ENCODE measurements at regions not wholly inside any gene's neighbourhood (a gene's known extent, or its start where the extent isn't known, plus 50 kb on each side); places are given as distances from the start of the nearest gene placed in this dataset.

DNA sequence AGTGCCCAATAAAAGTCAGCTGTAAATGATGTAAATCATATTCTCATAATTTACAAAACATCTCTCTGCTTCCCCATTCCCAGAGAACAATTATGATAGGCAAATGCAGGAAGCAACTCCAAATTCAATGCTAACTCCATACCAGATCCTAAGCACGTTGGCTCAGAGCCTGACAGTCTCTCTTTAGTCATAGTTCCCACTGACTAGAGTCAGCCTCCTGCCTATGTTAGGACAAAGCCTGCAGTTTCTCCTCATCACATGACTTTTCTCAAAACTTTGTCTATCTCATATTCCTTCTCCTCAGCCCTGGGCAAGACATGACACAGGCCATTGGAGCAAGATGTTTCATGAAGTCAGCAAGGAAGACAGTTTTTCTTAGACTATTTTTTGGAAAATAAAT lies 101.5 kb upstream of the COL24A1 start:
- no peaks in the 10 kb centered on the region for H3K79me1 ChIP-seq (ENCODE audit: low read depth, low read length)
- H3K36me3 ChIP-seq (ENCODE audit: control insufficient read depth in 2 of 4, insufficient read depth in 4 of 4, low read length in 3 of 4), result no peaks in the 10 kb centered on the region
- no peaks in the 10 kb centered on the region for H3K4me1 ChIP-seq (replicated peaks in 1 of 4; ENCODE audit: control insufficient read depth in 3 of 4, insufficient read depth in 4 of 4, low read length in 3 of 4)
- no peak for FAIRE-seq
- H3K23me2 ChIP-seq (ENCODE audit: low read depth, low read length), result no peaks in the 10 kb centered on the region
- no peak overlapping the region for H2BK5ac ChIP-seq (ENCODE audit: low read depth, low read length)
- H4K5ac ChIP-seq (ENCODE audit: insufficient read length, low read depth, low read length), result no peak overlapping the region
- H3K79me2 ChIP-seq (ENCODE audit: control insufficient read depth in 1 of 2, insufficient read depth in 2 of 2, low read length in 2 of 2), result no peaks in the 10 kb centered on the region
- H2BK12ac ChIP-seq (ENCODE audit: low read depth, low read length), result no peak overlapping the region
- no peak overlapping the region for H3K9ac ChIP-seq (replicated peaks in 1 of 4; ENCODE audit: extremely low read depth in 1 of 4, low read depth in 3 of 4, low read length in 3 of 4)
- no peak overlapping the region for H3K14ac ChIP-seq (ENCODE audit: insufficient read length)
- H4K8ac ChIP-seq (ENCODE audit: extremely low read depth, insufficient read depth, low read length), result no peak overlapping the region
- H2BK15ac ChIP-seq (ENCODE audit: low read length), result no peak overlapping the region
- H2AK5ac ChIP-seq (ENCODE audit: low read depth, low read length), result no peak overlapping the region
- no peak overlapping the region for H3K4me3 ChIP-seq (ENCODE audit: extremely low read depth in 1 of 4, insufficient read depth in 2 of 4, low read depth in 3 of 4, low read length in 4 of 4)
- H2AFZ ChIP-seq (ENCODE audit: low read length), result no peak overlapping the region
- DNase-seq (ENCODE audit: low read depth in 1 of 2, low spot score in 2 of 2), result no peak
- H3K9me3 ChIP-seq (ENCODE audit: insufficient read depth in 2 of 2, low read depth in 1 of 2, low read length in 1 of 2), result no peaks in the 10 kb centered on the region
- H3K56ac ChIP-seq (replicated peaks; ENCODE audit: insufficient read length, low read depth, low read length), result no peak overlapping the region
- ChIA-PET POLR2A (ENCODE audit: partially characterized antibody) (no interaction called here), CTCF (ENCODE audit: partially characterized antibody) (no interaction called here)
- H4K20me1 ChIP-seq (replicated peaks in 1 of 2; ENCODE audit: control insufficient read depth in 1 of 2, insufficient read depth in 2 of 2, low read length in 2 of 2), result no peaks in the 10 kb centered on the region
- H3K27ac ChIP-seq (ENCODE audit: low read depth, low read length), result no peak overlapping the region
- H3K18ac ChIP-seq (ENCODE audit: extremely low read depth, low read length), result no peak overlapping the region
- H3K4me2 ChIP-seq (ENCODE audit: insufficient read depth in 1 of 2, low read depth in 2 of 2, low read length in 2 of 2), result no peak overlapping the region
- 93% methylated on average over 1 of the region's 1 CpG; no CpG with 5 or more reads in 1 of the 2 experiments for WGBS, 2 experiments (ENCODE audit: extremely low coverage in 1 of 2, insufficient coverage in 1 of 2, insufficient read length in 1 of 2, insufficient replicate concordance in 2 of 2, low coverage in 1 of 2, low lambda C conversion rate in 2 of 2, missing lambda C conversion rate in 1 of 2)
- no peak overlapping the region for H3K23ac ChIP-seq (ENCODE audit: insufficient read length)
- no peak overlapping the region for H2BK120ac ChIP-seq (replicated peaks; ENCODE audit: low read depth, low read length)
- H4K91ac ChIP-seq (replicated peaks; ENCODE audit: insufficient read length, low read length), result no peak overlapping the region
- no peak overlapping the region for H2BK20ac ChIP-seq (ENCODE audit: low read length)
- peaks cover 0 to 1% (median 0%) of the 10 kb centered on the region in 4 experiments; a peak in 1 of 7 replicates for H3K27me3 ChIP-seq (replicated peaks in 1 of 4; ENCODE audit: control insufficient read depth in 3 of 4, extremely low read depth in 1 of 4, insufficient read depth in 3 of 4, low read length in 3 of 4)
- H3K4ac ChIP-seq (replicated peaks; ENCODE audit: insufficient read length, low read depth, low read length), result no peak overlapping the region
- TF ChIP-seq, protein P1, sequence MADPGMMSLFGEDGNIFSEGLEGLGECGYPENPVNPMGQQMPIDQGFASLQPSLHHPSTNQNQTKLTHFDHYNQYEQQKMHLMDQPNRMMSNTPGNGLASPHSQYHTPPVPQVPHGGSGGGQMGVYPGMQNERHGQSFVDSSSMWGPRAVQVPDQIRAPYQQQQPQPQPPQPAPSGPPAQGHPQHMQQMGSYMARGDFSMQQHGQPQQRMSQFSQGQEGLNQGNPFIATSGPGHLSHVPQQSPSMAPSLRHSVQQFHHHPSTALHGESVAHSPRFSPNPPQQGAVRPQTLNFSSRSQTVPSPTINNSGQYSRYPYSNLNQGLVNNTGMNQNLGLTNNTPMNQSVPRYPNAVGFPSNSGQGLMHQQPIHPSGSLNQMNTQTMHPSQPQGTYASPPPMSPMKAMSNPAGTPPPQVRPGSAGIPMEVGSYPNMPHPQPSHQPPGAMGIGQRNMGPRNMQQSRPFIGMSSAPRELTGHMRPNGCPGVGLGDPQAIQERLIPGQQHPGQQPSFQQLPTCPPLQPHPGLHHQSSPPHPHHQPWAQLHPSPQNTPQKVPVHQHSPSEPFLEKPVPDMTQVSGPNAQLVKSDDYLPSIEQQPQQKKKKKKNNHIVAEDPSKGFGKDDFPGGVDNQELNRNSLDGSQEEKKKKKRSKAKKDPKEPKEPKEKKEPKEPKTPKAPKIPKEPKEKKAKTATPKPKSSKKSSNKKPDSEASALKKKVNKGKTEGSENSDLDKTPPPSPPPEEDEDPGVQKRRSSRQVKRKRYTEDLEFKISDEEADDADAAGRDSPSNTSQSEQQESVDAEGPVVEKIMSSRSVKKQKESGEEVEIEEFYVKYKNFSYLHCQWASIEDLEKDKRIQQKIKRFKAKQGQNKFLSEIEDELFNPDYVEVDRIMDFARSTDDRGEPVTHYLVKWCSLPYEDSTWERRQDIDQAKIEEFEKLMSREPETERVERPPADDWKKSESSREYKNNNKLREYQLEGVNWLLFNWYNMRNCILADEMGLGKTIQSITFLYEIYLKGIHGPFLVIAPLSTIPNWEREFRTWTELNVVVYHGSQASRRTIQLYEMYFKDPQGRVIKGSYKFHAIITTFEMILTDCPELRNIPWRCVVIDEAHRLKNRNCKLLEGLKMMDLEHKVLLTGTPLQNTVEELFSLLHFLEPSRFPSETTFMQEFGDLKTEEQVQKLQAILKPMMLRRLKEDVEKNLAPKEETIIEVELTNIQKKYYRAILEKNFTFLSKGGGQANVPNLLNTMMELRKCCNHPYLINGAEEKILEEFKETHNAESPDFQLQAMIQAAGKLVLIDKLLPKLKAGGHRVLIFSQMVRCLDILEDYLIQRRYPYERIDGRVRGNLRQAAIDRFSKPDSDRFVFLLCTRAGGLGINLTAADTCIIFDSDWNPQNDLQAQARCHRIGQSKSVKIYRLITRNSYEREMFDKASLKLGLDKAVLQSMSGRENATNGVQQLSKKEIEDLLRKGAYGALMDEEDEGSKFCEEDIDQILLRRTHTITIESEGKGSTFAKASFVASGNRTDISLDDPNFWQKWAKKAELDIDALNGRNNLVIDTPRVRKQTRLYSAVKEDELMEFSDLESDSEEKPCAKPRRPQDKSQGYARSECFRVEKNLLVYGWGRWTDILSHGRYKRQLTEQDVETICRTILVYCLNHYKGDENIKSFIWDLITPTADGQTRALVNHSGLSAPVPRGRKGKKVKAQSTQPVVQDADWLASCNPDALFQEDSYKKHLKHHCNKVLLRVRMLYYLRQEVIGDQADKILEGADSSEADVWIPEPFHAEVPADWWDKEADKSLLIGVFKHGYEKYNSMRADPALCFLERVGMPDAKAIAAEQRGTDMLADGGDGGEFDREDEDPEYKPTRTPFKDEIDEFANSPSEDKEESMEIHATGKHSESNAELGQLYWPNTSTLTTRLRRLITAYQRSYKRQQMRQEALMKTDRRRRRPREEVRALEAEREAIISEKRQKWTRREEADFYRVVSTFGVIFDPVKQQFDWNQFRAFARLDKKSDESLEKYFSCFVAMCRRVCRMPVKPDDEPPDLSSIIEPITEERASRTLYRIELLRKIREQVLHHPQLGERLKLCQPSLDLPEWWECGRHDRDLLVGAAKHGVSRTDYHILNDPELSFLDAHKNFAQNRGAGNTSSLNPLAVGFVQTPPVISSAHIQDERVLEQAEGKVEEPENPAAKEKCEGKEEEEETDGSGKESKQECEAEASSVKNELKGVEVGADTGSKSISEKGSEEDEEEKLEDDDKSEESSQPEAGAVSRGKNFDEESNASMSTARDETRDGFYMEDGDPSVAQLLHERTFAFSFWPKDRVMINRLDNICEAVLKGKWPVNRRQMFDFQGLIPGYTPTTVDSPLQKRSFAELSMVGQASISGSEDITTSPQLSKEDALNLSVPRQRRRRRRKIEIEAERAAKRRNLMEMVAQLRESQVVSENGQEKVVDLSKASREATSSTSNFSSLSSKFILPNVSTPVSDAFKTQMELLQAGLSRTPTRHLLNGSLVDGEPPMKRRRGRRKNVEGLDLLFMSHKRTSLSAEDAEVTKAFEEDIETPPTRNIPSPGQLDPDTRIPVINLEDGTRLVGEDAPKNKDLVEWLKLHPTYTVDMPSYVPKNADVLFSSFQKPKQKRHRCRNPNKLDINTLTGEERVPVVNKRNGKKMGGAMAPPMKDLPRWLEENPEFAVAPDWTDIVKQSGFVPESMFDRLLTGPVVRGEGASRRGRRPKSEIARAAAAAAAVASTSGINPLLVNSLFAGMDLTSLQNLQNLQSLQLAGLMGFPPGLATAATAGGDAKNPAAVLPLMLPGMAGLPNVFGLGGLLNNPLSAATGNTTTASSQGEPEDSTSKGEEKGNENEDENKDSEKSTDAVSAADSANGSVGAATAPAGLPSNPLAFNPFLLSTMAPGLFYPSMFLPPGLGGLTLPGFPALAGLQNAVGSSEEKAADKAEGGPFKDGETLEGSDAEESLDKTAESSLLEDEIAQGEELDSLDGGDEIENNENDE (IDR thresholded peaks at IDR 0.05; ENCODE audit: insufficient replicate concordance, low read length), result no peak

All from H1 (cell line).